ENCODE measurements at regions not wholly inside any gene's neighbourhood (a gene's known extent, or its start where the extent isn't known, plus 50 kb on each side); places are given as distances from the start of the nearest gene placed in this dataset.

DNA sequence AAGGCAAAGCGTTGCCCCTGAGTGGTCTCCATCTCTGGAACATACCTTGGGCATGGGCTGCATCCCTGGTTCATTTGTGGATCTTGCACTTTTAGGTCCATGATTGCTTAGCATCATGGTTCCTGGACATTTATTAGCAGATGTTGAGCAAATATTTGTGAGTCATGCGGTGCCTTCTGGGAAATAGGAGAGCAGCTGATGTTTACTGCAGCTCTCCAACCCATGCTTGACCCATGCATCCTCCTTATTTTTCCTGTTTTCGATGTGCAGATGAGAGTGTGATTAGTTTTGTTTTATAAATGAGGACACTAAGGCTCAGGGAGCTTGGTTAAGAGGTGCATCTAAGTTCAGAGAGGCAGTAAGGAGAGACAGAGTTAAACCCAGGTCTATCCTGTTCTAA is 253.7 kb downstream of the ICE1 start:
- no peaks in the 10 kb centered on the region for H3K9me3 ChIP-seq (ENCODE audit: low read length)
- no peaks in the 10 kb centered on the region for H4K20me1 ChIP-seq (ENCODE audit: insufficient read depth, low read length)
- no peak overlapping the region for H3K4me2 ChIP-seq (ENCODE audit: low read length)
- no peak overlapping the region for H2AFZ ChIP-seq (ENCODE audit: low read length)
- H3K27ac ChIP-seq (ENCODE audit: low read depth, low read length, poor library complexity, severe bottlenecking) = no peak overlapping the region
- TF ChIP-seq EZH2 (IDR thresholded peaks at IDR 0.05; ENCODE audit: borderline replicate concordance, low read length) = no peak
- TF ChIP-seq, protein P1, sequence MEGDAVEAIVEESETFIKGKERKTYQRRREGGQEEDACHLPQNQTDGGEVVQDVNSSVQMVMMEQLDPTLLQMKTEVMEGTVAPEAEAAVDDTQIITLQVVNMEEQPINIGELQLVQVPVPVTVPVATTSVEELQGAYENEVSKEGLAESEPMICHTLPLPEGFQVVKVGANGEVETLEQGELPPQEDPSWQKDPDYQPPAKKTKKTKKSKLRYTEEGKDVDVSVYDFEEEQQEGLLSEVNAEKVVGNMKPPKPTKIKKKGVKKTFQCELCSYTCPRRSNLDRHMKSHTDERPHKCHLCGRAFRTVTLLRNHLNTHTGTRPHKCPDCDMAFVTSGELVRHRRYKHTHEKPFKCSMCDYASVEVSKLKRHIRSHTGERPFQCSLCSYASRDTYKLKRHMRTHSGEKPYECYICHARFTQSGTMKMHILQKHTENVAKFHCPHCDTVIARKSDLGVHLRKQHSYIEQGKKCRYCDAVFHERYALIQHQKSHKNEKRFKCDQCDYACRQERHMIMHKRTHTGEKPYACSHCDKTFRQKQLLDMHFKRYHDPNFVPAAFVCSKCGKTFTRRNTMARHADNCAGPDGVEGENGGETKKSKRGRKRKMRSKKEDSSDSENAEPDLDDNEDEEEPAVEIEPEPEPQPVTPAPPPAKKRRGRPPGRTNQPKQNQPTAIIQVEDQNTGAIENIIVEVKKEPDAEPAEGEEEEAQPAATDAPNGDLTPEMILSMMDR (IDR thresholded peaks at IDR 0.05; ENCODE audit: low read length) = no peak
- H3F3A ChIP-seq (ENCODE audit: insufficient read depth, low read length) = no peaks in the 10 kb centered on the region
- H3K9me2 ChIP-seq (ENCODE audit: low read depth, low read length) = no peaks in the 10 kb centered on the region
- no peaks in the 10 kb centered on the region for H3K27me3 ChIP-seq (ENCODE audit: insufficient read depth, low read length)
- no peak overlapping the region for H3K9ac ChIP-seq (ENCODE audit: low read length)
- H3K36me3 ChIP-seq (ENCODE audit: insufficient read depth, low read length) = no peaks in the 10 kb centered on the region
- H3K79me2 ChIP-seq (ENCODE audit: insufficient read depth, low read length) = no peaks in the 10 kb centered on the region
- no peaks in the 10 kb centered on the region for H3K4me1 ChIP-seq (ENCODE audit: insufficient read depth, low read length, severe bottlenecking)
- no peak overlapping the region for H3K4me3 ChIP-seq (ENCODE audit: low read depth, low read length, poor library complexity, severe bottlenecking)

DNA sequence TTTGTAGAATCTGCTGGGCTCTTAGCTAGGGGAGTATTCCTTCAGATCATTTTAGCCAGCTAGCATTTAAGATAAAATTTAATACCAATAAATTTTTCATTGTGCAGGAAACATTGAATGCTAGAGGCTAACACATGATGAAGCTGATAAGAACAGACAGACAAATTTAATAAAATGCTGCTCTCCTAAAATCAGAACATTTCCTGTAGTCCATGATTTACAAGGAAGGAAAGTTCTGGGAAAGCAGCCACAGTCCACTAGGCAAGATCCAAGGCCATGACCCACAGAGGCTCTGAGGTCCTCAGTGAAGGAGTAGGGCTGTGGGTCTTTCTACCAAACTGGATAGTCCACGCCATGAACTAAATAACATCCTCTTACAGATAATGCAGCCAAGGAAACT is 253.0 kb downstream of the ICE1 start:
- H3K9me3 ChIP-seq (ENCODE audit: low read length) = no peaks in the 10 kb centered on the region
- no peak overlapping the region for H3K4me3 ChIP-seq (ENCODE audit: low read depth, low read length, poor library complexity, severe bottlenecking)
- H3K4me1 ChIP-seq (ENCODE audit: insufficient read depth, low read length, severe bottlenecking) = no peaks in the 10 kb centered on the region
- H3K4me2 ChIP-seq (ENCODE audit: low read length) = no peak overlapping the region
- H3K27me3 ChIP-seq (ENCODE audit: insufficient read depth, low read length) = no peaks in the 10 kb centered on the region
- no peak overlapping the region for H2AFZ ChIP-seq (ENCODE audit: low read length)
- TF ChIP-seq, protein P1 (IDR thresholded peaks at IDR 0.05; ENCODE audit: low read length) = no peak
- TF ChIP-seq EZH2 (IDR thresholded peaks at IDR 0.05; ENCODE audit: borderline replicate concordance, low read length) = no peak
- H3K9ac ChIP-seq (ENCODE audit: low read length) = no peak overlapping the region
- no peaks in the 10 kb centered on the region for H4K20me1 ChIP-seq (ENCODE audit: insufficient read depth, low read length)
- H3K27ac ChIP-seq (ENCODE audit: low read depth, low read length, poor library complexity, severe bottlenecking) = no peak overlapping the region
- H3K9me2 ChIP-seq (ENCODE audit: low read depth, low read length) = no peaks in the 10 kb centered on the region
- H3K36me3 ChIP-seq (ENCODE audit: insufficient read depth, low read length) = no peaks in the 10 kb centered on the region
- no peaks in the 10 kb centered on the region for H3F3A ChIP-seq (ENCODE audit: insufficient read depth, low read length)
- no peaks in the 10 kb centered on the region for H3K79me2 ChIP-seq (ENCODE audit: insufficient read depth, low read length)

DNA sequence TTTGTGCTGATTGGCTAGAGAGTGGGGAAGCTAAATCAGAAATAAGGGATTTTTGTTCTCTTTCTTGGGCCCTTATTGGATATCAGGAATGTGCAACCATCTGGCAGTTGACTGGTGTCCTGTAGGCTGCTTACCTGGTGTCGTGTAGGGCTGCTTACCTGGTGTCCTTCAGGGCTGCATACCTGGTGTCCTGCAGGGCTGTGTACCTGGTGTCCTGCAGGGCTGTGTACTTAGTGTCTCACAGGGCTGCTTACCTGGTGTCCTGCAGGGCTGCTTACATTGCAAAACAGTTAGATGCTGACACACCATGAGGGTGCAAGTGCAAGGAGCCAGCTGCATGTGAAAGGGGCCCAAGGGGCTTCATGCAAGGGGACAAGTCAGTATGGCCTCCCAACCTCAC is 249.3 kb downstream of the ICE1 start:
- no peaks in the 10 kb centered on the region for H3K36me3 ChIP-seq (ENCODE audit: insufficient read depth, low read length)
- no peaks in the 10 kb centered on the region for H3F3A ChIP-seq (ENCODE audit: insufficient read depth, low read length)
- no peaks in the 10 kb centered on the region for H3K79me2 ChIP-seq (ENCODE audit: insufficient read depth, low read length)
- H2AFZ ChIP-seq (ENCODE audit: low read length) = no peak overlapping the region
- H3K9ac ChIP-seq (ENCODE audit: low read length) = no peak overlapping the region
- H3K27me3 ChIP-seq (ENCODE audit: insufficient read depth, low read length) = no peaks in the 10 kb centered on the region
- no peaks in the 10 kb centered on the region for H3K4me1 ChIP-seq (ENCODE audit: insufficient read depth, low read length, severe bottlenecking)
- no peaks in the 10 kb centered on the region for H3K9me3 ChIP-seq (ENCODE audit: low read length)
- H4K20me1 ChIP-seq (ENCODE audit: insufficient read depth, low read length) = no peaks in the 10 kb centered on the region
- no peak overlapping the region for H3K4me2 ChIP-seq (ENCODE audit: low read length)
- H3K27ac ChIP-seq (ENCODE audit: low read depth, low read length, poor library complexity, severe bottlenecking) = no peak overlapping the region
- no peaks in the 10 kb centered on the region for H3K9me2 ChIP-seq (ENCODE audit: low read depth, low read length)
- no peak overlapping the region for H3K4me3 ChIP-seq (ENCODE audit: low read depth, low read length, poor library complexity, severe bottlenecking)
- TF ChIP-seq, protein P1 (IDR thresholded peaks at IDR 0.05; ENCODE audit: low read length) = no peak
